ENCODE measurements at regions not wholly inside any gene's neighbourhood (a gene's known extent, or its start where the extent isn't known, plus 50 kb on each side); places are given as distances from the start of the nearest gene placed in this dataset.

- TF ChIP-seq CTCF (IDR thresholded peaks at IDR 0.05; ENCODE audit: borderline replicate concordance, extremely low read depth, low read length, poor library complexity, severe bottlenecking) (no peak), EZH2 (IDR thresholded peaks at IDR 0.05; ENCODE audit: borderline replicate concordance, low read depth, low read length, severe bottlenecking) (no peak)
Observed at GRCh38 chr18:78514910-78515670, 464.5 kb upstream of the SALL3 start.

All from DND-41 (cell line).